HL-60 (cell line): ENCODE measurements at regions not wholly inside any gene's neighbourhood (a gene's known extent, or its start where the extent isn't known, plus 50 kb on each side); places are given as distances from the start of the nearest gene placed in this dataset.

ENCODE experiments used
- DNase-seq, 2 experiments: peaks; one replicate each; pipeline ENCODE4 v3.0.0-alpha.2; 2010 to 2020; ENCODE audit warnings: low read depth in 1 of 2, low spot score in 1 of 2
- H3K27ac ChIP-seq: fragments of 250-450 bp; sonication (Bioruptor Pico); replicated peaks from 2 replicates; pipeline ENCODE4 v1.5.1; 2020; ENCODE audit warnings: mild to moderate bottlenecking, moderate library complexity
- H3K27me3 ChIP-seq: fragments of 250-450 bp; sonication (Bioruptor Pico); 2 replicates; pipeline ENCODE4 v1.5.1; 2021; ENCODE audit warnings: mild to moderate bottlenecking, moderate library complexity; ENCODE audit not compliant: insufficient read depth, poor library complexity, severe bottlenecking
- H3K4me3 ChIP-seq: replicated peaks from 2 replicates; pipeline ENCODE4 v1.5.1; 2011; ENCODE audit warnings: mild to moderate bottlenecking, control low read depth, low read length; ENCODE audit not compliant: insufficient read depth
- CTCF ChIP-seq: IDR thresholded peaks from one replicate; pipeline ENCODE4 v1.5.1; 2011; ENCODE audit warnings: low read length, control low read depth, inconsistent platforms; ENCODE audit not compliant: insufficient read depth
- GABPA ChIP-seq: IDR thresholded peaks from 2 replicates; pipeline ENCODE4 v1.6.1; 2012; ENCODE audit warnings: low read depth
- POLR2AphosphoS5 ChIP-seq: IDR thresholded peaks from 2 replicates; pipeline ENCODE4 v1.6.1; 2012; ENCODE audit warnings: low read depth
- REST ChIP-seq: IDR thresholded peaks from 2 replicates; pipeline ENCODE4 v1.6.1; 2012; ENCODE audit warnings: low read depth; ENCODE audit not compliant: insufficient replicate concordance
- SPI1 ChIP-seq: IDR thresholded peaks from 2 replicates; pipeline ENCODE4 v1.6.1; 2012; ENCODE audit warnings: low read depth, mild to moderate bottlenecking, borderline replicate concordance

- TF ChIP-seq REST: no peak
- no peak for TF ChIP-seq SPI1
- TF ChIP-seq POLR2AphosphoS5: no peak
- TF ChIP-seq GABPA: no peak
- no peak for TF ChIP-seq CTCF
- H3K27ac ChIP-seq: no peak overlapping the region
- no peak overlapping the region for H3K4me3 ChIP-seq
- DNase-seq: no peak
- no peaks in the 10 kb centered on the region for H3K27me3 ChIP-seq
These were observed 76.8 kb downstream of the JRKL start for GRCh38 chr11:96466607-96467006.

- Histone ChIP-seq H3K27me3 (no peaks in the 10 kb centered on the region), H3K4me3 (no peak overlapping the region), H3K27ac (no peak overlapping the region)
- DNase-seq: no peak
- no peak for TF ChIP-seq SPI1
- no peak for TF ChIP-seq POLR2AphosphoS5
- no peak for TF ChIP-seq CTCF
- TF ChIP-seq REST: no peak
- TF ChIP-seq GABPA: no peak
These were observed 80.0 kb downstream of the JRKL start for GRCh38 chr11:96469776-96470175.

GRCh38 chr11:96470521-96470920, 80.7 kb downstream of the JRKL start:
- no peak for TF ChIP-seq POLR2AphosphoS5
- no peak for TF ChIP-seq SPI1
- no peak for TF ChIP-seq GABPA
- TF ChIP-seq REST: no peak
- TF ChIP-seq CTCF: no peak
- DNase-seq: no peak
- Histone ChIP-seq H3K27me3 (no peaks in the 10 kb centered on the region), H3K4me3 (no peak overlapping the region), H3K27ac (no peak overlapping the region)
